Stomach (tissue), 8 donors: ENCODE measurements at regions not wholly inside any gene's neighbourhood (a gene's known extent, or its start where the extent isn't known, plus 50 kb on each side); places are given as distances from the start of the nearest gene placed in this dataset.

ENCODE experiments used
- DNase-seq, 2 donors: peaks; one replicate each; pipeline versions ENCODE4 v3.0.0 to v3.0.0-alpha.2; 2013 to 2019
- H3K27ac ChIP-seq, 5 donors: fragments of 200-600 bp in 4 of 5; sonication (generic) in 4 of 5; one replicate each; pipeline ENCODE4 v1.5.1; 2013 to 2019; ENCODE audit warnings: mild to moderate bottlenecking in 1 of 5, moderate library complexity in 1 of 5
- H3K27me3 ChIP-seq, 3 donors: fragments of 200-600 bp; sonication (generic); one replicate each; pipeline ENCODE4 v1.5.1; 2017 to 2019; ENCODE audit warnings: mixed run types in 1 of 3
- H3K36me3 ChIP-seq, 4 donors: fragments of 200-600 bp; sonication (generic); 1 replicate in 3 of 4; 2 replicates in 1 of 4; pipeline ENCODE4 v1.5.1; 2016 to 2019
- H3K4me1 ChIP-seq, 4 donors: fragments of 200-600 bp; sonication (generic); one replicate each; pipeline ENCODE4 v1.5.1; 2016 to 2019
- H3K4me3 ChIP-seq, 4 donors: fragments of 200-600 bp; sonication (generic) in 3 of 4; one replicate each; pipeline ENCODE4 v1.5.1; 2016 to 2019; ENCODE audit warnings: mild to moderate bottlenecking in 1 of 4
- H3K9me3 ChIP-seq, 4 donors: fragments of 200-600 bp; sonication (generic); one replicate each; pipeline ENCODE4 v1.5.1; 2016 to 2019
- EP300 ChIP-seq: sonication (generic); formaldehyde crosslinking; IDR thresholded peaks from one replicate; pipeline ENCODE4 v1.6.1; 2017; ENCODE audit warnings: antibody characterized with exemption
- POLR2A ChIP-seq, 4 donors: fragments of 450-650 bp; IDR thresholded peaks; one replicate each; pipeline ENCODE4 v1.6.1; 2016; ENCODE audit warnings: antibody characterized with exemption in 4 of 4, control low read depth in 2 of 4, mild to moderate bottlenecking in 1 of 4, moderate library complexity in 1 of 4
- POLR2AphosphoS5 ChIP-seq, 3 donors: sonication (generic); formaldehyde crosslinking; IDR thresholded peaks; one replicate each; pipeline ENCODE4 v1.6.1; 2016; ENCODE audit warnings: antibody characterized with exemption in 3 of 3
- WGBS, 5 donors: extraction: QIAGEN DNeasy Blood & Tissue Kit in 3 of 5; methylation state at CpG; one replicate each; pipeline versions ENCODE4 v1.1.5 to v1.1.7; 2013 to 2018; 5-methylcytosine and 5-hydroxymethylcytosine counted together
- intact Hi-C: fragments of 100-400 bp; cut with DNase I; formaldehyde crosslinking; loops from one replicate; pipeline ENCODE4 v1.15.1; 2023; ENCODE audit warnings: low total_unique reads
- TF ChIP-seq, protein P1 (sequence below), 7 experiments: fragments of 450-650 bp in 4 of 7; fragments of 200-600 bp in 3 of 7; sonication (generic) in 3 of 7; IDR thresholded peaks; one replicate each; pipeline ENCODE4 v1.5.1; 2016 to 2019; ENCODE audit warnings: antibody characterized with exemption in 7 of 7, control low read depth in 2 of 7, mild to moderate bottlenecking in 1 of 7
- donor health status: healthy with polysubstance abuse.
- donor health status: Bipolar disorder and iron deficiency.
- donor health status: healthy.

DNA sequence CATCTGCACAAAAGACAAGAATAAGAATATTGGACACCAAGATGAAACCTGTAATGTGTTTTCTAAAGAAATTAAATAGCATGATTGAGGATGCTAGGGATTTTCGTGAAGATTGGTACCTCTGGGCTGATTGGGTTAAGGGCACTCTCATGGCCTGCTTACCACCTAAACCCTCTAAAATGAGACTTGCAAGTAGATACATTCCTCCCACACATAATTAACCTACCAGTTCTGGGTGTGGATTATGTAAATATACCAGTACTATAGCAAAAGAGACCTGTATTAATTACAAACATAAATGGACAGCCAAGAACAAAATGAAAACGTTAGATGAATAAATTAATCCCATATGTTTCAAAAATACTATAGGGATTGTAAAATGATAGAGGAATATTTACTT lies 1069.6 kb upstream of the B3GALT2 start:
- no peak for DNase-seq
- Histone ChIP-seq H3K36me3 (no peaks in the 10 kb centered on the region), H3K9me3 (no peaks in the 10 kb centered on the region), H3K27me3 (no peaks in the 10 kb centered on the region), H3K27ac (no peak overlapping the region), H3K4me1 (no peaks in the 10 kb centered on the region), H3K4me3 (no peak overlapping the region)
- intact Hi-C loops = no loop called here
- 54 to 64% (median 61%) methylated on average over 2 of the region's 2 CpGs for WGBS, 5 donors
- TF ChIP-seq POLR2A (IDR thresholded peaks at IDR 0.05) (no peak), EP300 (no peak), POLR2AphosphoS5 (IDR thresholded peaks at IDR 0.05) (no peak)
- TF ChIP-seq, protein P1, sequence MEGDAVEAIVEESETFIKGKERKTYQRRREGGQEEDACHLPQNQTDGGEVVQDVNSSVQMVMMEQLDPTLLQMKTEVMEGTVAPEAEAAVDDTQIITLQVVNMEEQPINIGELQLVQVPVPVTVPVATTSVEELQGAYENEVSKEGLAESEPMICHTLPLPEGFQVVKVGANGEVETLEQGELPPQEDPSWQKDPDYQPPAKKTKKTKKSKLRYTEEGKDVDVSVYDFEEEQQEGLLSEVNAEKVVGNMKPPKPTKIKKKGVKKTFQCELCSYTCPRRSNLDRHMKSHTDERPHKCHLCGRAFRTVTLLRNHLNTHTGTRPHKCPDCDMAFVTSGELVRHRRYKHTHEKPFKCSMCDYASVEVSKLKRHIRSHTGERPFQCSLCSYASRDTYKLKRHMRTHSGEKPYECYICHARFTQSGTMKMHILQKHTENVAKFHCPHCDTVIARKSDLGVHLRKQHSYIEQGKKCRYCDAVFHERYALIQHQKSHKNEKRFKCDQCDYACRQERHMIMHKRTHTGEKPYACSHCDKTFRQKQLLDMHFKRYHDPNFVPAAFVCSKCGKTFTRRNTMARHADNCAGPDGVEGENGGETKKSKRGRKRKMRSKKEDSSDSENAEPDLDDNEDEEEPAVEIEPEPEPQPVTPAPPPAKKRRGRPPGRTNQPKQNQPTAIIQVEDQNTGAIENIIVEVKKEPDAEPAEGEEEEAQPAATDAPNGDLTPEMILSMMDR (IDR thresholded peaks at IDR 0.05) = no peak

DNA sequence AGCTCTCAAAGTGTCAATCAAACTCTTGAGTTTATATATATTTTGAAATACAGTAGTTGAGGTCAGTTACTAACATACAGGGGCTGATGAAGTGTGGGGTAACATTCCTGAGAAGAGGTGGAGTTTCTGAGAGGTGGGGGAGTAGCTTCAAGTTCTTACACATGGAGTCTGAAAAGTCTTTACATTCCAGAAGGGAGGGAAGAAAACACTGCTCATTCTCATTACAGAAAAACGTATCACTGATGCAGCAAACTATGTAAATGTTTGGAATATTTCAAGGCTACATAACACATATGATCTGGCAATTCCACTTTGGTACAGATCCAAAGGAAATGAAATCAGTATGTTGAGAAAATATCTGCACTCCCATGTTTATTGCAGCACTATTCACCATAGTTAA lies 1065.8 kb upstream of the B3GALT2 start:
- Histone ChIP-seq H3K4me1 (no peaks in the 10 kb centered on the region), H3K27ac (no peak overlapping the region), H3K27me3 (no peaks in the 10 kb centered on the region), H3K9me3 (no peaks in the 10 kb centered on the region), H3K36me3 (no peaks in the 10 kb centered on the region), H3K4me3 (no peak overlapping the region)
- 21 to 54% (median 43%) methylated on average over 1 of the region's 1 CpG for WGBS, 5 donors
- intact Hi-C loops = no loop called here
- TF ChIP-seq POLR2AphosphoS5 (IDR thresholded peaks at IDR 0.05) (no peak), POLR2A (IDR thresholded peaks at IDR 0.05) (no peak), EP300 (no peak)
- TF ChIP-seq, protein P1 (IDR thresholded peaks at IDR 0.05) = no peak
- peak in 1 of 2 donors; percentile 13 for DNase-seq

- H3K27ac ChIP-seq = no peak overlapping the region
- no peak overlapping the region for H3K4me3 ChIP-seq
- no peaks in the 10 kb centered on the region for H3K36me3 ChIP-seq
- TF ChIP-seq, protein P1 (IDR thresholded peaks at IDR 0.05) = no peak
- TF ChIP-seq POLR2A (IDR thresholded peaks at IDR 0.05) (no peak), POLR2AphosphoS5 (IDR thresholded peaks at IDR 0.05) (no peak), EP300 (no peak)
- H3K27me3 ChIP-seq = no peaks in the 10 kb centered on the region
- H3K9me3 ChIP-seq = no peaks in the 10 kb centered on the region
- no peak for DNase-seq
- no peaks in the 10 kb centered on the region for H3K4me1 ChIP-seq
- 75 to 92% (median 82%) methylated on average over 1 of the region's 1 CpG for WGBS, 5 donors
- intact Hi-C loops = no loop called here
Measured at GRCh38 chr1:194241215-194241614, 1054.8 kb upstream of the B3GALT2 start.

DNA sequence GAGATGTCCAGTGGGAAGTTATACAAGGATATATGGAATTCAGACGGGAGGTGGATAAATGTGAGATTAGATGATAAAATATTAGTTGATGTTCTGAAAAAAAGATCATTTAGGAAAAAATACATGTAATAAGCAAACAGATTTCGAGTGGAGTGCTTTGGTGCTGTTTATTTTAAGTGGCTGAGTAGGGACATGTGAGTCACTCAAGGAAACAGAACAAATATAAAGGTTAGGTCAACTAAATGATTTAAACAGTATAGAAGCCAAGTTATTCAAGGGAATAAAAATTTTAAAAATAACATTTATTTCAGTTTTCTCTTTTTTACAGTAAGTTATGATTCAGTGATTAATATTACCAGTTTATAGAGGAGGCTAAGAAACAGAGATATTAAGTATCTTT lies 1046.7 kb upstream of the B3GALT2 start:
- H3K4me1 ChIP-seq = peaks cover 0 to 16% (median 0%) of the 10 kb centered on the region in 4 donors
- no peaks in the 10 kb centered on the region for H3K9me3 ChIP-seq
- no peaks in the 10 kb centered on the region for H3K36me3 ChIP-seq
- H3K27ac ChIP-seq = no peak overlapping the region
- 16 to 40% (median 26%) methylated on average over 2 of the region's 2 CpGs for WGBS, 5 donors
- peaks cover 0 to 8% (median 0%) of the 10 kb centered on the region in 3 donors for H3K27me3 ChIP-seq
- TF ChIP-seq POLR2AphosphoS5 (IDR thresholded peaks at IDR 0.05) (no peak), EP300 (no peak), POLR2A (IDR thresholded peaks at IDR 0.05) (no peak)
- TF ChIP-seq, protein P1 (IDR thresholded peaks at IDR 0.05) = no peak
- intact Hi-C loops = no loop called here
- H3K4me3 ChIP-seq = no peak overlapping the region
- DNase-seq = peak in 1 of 2 donors; percentile 6
